Activated CD4-positive, alpha-beta T cell treated with anti-CD3 and anti-CD28 coated beads, Interleukin-10, Interleukin-2, amounts not matched to agents 100 ng/mL and 50 ng/mL, durations not matched to agents 16 hours and 8 hours (primary cell): ENCODE measurements at regions not wholly inside any gene's neighbourhood (a gene's known extent, or its start where the extent isn't known, plus 50 kb on each side); places are given as distances from the start of the nearest gene placed in this dataset.
A peak's percentile ranks its signal among the peaks of the same experiment; 100 is the strongest.

Experiments
- DNase-seq: peaks from one replicate; pipeline ENCODE4 v3.0.0-alpha.2; 2020

DNA sequence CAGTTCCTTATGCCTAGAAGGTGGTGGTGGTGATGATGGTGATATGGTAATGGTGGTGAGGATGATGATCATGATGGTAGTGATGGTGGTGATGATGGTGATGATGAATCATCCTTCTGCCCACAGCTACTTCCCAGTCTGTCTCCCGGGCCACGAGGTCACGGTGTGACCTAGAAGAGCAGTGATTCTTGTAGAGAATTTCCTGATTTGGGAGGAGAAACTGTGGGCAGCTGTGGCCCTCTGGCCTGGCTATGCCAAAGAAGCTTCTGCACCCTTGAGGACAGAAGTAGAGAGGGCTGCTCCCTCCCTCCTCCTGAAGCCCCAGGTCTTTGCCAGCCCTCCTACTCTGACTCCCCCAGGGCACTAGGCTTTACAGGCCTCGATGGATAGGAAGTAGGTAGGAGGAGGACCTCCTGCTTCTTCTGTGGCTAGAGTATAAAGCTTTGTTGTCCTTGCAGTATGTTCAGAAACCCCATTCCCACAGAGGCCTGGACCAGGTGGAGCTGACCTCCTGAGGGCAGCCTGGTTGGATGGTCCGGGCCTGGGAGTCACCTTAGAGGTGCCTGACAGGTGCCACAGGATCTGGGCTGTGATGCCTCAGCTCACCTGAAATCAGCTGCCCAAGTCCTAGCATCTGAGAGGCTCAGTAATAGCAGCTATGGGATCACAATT is 57.9 kb upstream of the EPAS1 start:
- DNase-seq: peak; percentile 65

DNA sequence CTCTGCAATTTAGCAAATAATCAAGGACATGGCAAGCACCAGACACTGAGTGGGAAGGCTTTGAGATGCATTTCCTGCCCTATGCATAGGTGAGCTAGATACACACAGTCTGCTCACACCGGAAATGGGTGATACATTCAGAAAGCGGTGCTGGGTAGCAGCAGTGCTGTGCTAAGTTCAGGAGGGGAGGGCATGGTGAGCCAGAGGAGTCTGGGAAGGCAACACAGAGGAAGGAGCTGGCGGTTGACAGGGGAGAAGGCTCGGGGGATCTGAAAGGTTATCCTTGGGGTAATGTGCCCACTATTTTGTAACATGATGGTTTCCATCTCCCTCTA is 57.4 kb upstream of the EPAS1 start:
- DNase-seq: peak; percentile 92

DNA sequence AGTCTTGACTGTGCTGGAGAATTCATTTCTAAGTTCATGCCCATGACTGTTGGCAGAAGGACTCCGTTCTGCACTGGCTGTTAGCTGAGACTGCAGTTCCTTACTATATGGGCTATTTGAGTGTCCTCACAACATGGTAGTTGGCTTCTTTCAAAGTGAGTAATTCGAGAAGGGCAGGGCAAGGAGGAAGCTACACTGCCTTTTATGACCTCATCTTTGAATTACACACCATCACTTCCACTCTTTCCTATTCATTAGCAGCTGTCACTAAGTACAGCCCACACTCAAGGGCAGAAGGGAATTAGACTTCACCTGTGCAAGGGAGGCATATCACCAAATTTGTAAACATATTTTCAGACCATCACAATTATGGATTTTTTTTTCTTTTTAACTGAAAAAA is 55.9 kb upstream of the EPAS1 start:
- DNase-seq: peak; percentile 36

DNA sequence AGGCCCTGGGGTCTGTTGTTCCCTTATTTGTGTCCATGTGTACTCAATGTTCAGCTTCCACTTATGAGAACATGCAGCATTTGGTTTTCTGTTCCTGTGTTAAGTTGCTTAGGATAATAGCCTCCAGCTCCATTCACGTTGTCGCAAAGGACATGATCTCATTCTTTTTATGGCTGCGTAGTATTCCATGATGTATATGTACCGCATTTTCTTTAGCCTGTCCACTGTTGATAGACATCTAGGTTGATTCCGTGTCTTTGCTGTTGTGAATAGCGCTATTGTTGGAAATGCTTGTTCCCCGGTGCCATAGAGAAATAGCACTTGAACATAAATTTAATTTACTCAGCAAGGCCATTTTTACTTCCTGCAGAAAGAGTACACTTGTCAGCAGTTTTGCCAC is 51.3 kb upstream of the EPAS1 start:
- no peak for DNase-seq

DNA sequence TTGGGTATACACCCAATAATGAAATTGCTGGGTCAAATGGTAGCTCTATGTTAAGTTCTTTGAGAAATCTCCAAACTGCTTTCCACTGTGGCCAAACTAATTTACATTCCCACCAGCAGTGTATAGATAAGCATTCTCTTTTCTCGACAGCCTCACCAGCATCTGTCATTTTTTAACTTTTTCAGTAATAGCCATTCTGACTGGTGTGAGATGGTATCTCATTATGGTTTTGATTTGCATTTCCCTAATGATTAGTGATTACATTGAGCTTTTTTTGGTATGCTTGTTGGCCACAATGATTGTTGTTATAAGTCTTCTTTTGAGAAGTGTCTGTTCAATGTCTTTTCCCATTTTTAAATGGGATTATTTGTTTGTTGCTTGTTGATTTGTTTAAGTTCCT is 50.4 kb upstream of the EPAS1 start:
- DNase-seq: no peak
